WERI-Rb-1 (cell line): ENCODE measurements at regions not wholly inside any gene's neighbourhood (a gene's known extent, or its start where the extent isn't known, plus 50 kb on each side); places are given as distances from the start of the nearest gene placed in this dataset.

ENCODE experiments used
- DNase-seq: peaks from one replicate; pipeline ENCODE4 v3.0.0-alpha.2; 2020
- H3K27ac ChIP-seq: fragments of 250-450 bp; sonication (Bioruptor Pico); 2 replicates; pipeline ENCODE4 v1.5.1; 2020; ENCODE audit warnings: mild to moderate bottlenecking, moderate library complexity
- H3K27me3 ChIP-seq: fragments of 250-450 bp; sonication (Bioruptor Pico); 2 replicates; pipeline ENCODE4 v1.5.1; 2021; ENCODE audit warnings: mild to moderate bottlenecking, low read depth, moderate library complexity; ENCODE audit not compliant: insufficient read depth, severe bottlenecking
- H3K36me3 ChIP-seq: fragments of 250-450 bp; sonication (Bioruptor Pico); 2 replicates; pipeline ENCODE4 v1.5.1; 2020; ENCODE audit warnings: mild to moderate bottlenecking, moderate library complexity
- H3K4me3 ChIP-seq: 2 replicates; pipeline ENCODE4 v1.5.1; 2011; ENCODE audit warnings: low read depth, mild to moderate bottlenecking, control low read depth, low read length
- H3K9me3 ChIP-seq: fragments of 250-450 bp; sonication (Bioruptor Pico); 2 replicates; pipeline ENCODE4 v1.5.1; 2021; ENCODE audit warnings: mild to moderate bottlenecking, moderate library complexity; ENCODE audit not compliant: severe bottlenecking
- TF ChIP-seq, protein P1 (sequence below): IDR thresholded peaks from 2 replicates; pipeline ENCODE4 v1.5.1; 2011; ENCODE audit warnings: low read depth, mild to moderate bottlenecking, control low read depth, inconsistent platforms, low read length

DNA sequence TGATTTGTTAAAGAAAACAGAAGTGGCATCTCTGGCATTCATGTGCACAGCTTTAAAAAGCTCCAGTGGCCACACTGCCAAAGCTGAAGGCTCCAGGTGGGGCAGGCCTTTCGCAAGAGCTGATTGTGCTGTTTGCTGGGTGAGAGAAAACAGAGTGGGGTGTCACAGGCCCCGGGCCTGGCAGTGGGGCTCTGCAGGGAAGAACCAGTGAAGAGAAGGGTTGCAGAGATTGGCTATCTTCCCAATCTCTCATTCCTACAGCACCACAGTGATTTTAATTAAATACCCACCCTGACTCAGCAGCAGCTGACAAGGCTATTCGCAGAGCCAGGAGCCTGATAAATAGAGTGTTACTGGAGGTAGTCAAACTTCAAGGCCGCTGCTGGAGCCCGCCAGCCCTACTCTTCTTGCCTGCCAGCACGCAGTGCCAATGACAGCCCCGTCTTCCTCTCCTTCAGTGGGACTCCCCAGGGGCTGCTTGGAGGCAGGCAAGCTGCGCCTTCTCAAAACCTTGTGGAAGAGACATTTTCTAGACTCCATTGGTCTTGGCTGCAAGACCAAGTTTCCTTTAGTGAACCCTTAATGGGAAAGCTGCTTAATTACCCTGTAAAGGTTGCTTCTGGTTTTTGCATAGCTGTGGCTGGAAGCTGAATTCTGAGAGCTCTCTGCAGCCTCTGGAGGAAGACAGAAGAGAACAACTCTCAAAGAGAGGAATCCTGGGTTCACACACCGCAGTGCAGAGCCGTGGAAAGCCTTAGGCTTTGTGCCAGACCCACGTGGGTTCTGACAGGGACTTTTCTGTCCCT, 225.8 kb upstream of the SLCO3A1 start:
- Histone ChIP-seq H3K9me3 (peaks cover 2% of the 10 kb centered on the region), H3K36me3 (no peaks in the 10 kb centered on the region), H3K4me3 (no peak overlapping the region), H3K27ac (no peak overlapping the region), H3K27me3 (peaks cover 66% of the 10 kb centered on the region)
- TF ChIP-seq, protein P1, sequence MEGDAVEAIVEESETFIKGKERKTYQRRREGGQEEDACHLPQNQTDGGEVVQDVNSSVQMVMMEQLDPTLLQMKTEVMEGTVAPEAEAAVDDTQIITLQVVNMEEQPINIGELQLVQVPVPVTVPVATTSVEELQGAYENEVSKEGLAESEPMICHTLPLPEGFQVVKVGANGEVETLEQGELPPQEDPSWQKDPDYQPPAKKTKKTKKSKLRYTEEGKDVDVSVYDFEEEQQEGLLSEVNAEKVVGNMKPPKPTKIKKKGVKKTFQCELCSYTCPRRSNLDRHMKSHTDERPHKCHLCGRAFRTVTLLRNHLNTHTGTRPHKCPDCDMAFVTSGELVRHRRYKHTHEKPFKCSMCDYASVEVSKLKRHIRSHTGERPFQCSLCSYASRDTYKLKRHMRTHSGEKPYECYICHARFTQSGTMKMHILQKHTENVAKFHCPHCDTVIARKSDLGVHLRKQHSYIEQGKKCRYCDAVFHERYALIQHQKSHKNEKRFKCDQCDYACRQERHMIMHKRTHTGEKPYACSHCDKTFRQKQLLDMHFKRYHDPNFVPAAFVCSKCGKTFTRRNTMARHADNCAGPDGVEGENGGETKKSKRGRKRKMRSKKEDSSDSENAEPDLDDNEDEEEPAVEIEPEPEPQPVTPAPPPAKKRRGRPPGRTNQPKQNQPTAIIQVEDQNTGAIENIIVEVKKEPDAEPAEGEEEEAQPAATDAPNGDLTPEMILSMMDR: no peak
- DNase-seq: no peak

DNA sequence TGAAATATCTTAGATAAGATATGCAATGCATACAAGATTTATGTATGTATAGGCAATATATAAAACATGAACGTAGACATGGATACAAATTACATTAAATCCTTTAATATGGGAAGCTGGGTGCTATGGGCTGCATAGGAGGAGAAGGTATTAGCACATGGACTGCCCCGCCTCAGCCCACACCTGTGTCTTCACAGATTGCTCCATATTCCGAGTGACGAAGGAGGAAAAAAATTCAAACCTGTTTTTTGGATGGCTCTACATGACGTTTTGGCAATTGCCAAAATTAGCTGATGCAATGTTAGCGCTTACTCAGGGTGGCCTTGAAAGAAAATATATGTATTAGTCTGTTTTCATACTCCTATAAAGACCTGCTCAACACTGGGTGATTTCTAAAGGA, 223.4 kb upstream of the SLCO3A1 start:
- Histone ChIP-seq H3K4me3 (no peak overlapping the region), H3K27me3 (peaks cover 58% of the 10 kb centered on the region), H3K36me3 (no peaks in the 10 kb centered on the region), H3K9me3 (peaks cover 2% of the 10 kb centered on the region), H3K27ac (no peak overlapping the region)
- TF ChIP-seq, protein P1: no peak
- DNase-seq: no peak

DNA sequence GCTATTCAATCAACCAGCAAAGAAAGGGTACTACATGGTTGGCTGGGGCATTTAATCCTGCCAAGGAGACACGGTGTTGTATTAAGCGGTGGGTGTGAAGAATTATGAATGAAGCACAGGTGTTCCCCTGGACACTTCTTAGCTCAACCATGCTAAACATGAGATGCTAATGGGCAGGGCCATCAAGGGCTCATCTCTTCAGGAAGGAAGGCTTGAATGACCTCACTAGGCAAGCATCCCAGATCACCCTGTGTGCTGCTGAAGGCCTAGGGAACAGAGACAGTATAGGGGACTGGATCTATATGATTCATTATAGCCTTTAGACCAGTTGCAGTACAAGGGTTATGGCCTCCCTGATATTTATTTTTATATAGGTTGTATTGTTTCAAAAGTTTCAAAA, 221.3 kb upstream of the SLCO3A1 start:
- peaks cover 51% of the 10 kb centered on the region for H3K27me3 ChIP-seq
- H3K36me3 ChIP-seq: no peaks in the 10 kb centered on the region
- H3K27ac ChIP-seq: no peak overlapping the region
- H3K9me3 ChIP-seq: peaks cover 2% of the 10 kb centered on the region
- TF ChIP-seq, protein P1: no peak
- no peak for DNase-seq
- no peak overlapping the region for H3K4me3 ChIP-seq

DNA sequence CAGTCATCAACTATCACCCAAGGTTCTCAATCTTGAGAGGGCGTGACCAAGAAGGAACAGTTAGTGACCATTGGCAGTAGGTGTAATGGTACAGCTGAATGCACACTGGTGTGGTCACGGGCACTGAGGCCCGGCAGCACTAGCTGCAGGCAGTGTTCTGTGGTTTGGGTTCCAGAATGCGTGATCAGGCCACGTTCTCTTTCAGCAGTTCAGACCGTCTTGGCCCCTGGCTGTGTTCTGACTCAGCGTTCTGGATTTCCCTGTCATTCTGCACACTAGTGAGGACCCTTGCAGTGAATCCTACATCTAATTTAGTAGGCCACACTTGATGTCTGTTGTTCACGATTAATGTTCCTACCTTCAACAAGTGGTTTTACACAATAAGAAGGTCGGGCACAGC, 220.5 kb upstream of the SLCO3A1 start:
- Histone ChIP-seq H3K4me3 (no peak overlapping the region), H3K27me3 (peaks cover 52% of the 10 kb centered on the region), H3K36me3 (no peaks in the 10 kb centered on the region), H3K9me3 (peaks cover 4% of the 10 kb centered on the region), H3K27ac (no peak overlapping the region)
- no peak for DNase-seq
- TF ChIP-seq, protein P1: no peak

DNA sequence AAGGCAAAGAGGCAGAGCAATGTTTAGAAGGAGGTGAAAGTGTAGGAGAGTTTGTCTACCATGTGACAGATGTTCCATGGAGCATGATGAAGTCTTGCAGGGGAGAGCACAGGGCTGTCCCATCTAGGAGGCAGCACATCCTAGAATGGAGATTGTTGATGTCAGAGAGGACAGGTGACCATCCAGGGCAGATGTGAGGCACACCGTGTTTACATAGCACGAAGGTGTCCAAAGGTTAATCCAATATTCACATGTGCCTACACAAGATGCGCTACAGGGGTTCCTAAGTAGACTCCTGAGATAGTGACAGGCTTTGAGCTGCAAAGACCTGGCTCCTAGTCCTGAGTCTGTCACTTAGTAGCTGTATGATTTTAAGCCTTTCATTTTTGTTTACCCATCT, 219.3 kb upstream of the SLCO3A1 start:
- no peak for DNase-seq
- Histone ChIP-seq H3K27ac (no peak overlapping the region), H3K4me3 (no peak overlapping the region), H3K9me3 (peaks cover 2% of the 10 kb centered on the region), H3K27me3 (peaks cover 44% of the 10 kb centered on the region), H3K36me3 (no peaks in the 10 kb centered on the region)
- TF ChIP-seq, protein P1: no peak

DNA sequence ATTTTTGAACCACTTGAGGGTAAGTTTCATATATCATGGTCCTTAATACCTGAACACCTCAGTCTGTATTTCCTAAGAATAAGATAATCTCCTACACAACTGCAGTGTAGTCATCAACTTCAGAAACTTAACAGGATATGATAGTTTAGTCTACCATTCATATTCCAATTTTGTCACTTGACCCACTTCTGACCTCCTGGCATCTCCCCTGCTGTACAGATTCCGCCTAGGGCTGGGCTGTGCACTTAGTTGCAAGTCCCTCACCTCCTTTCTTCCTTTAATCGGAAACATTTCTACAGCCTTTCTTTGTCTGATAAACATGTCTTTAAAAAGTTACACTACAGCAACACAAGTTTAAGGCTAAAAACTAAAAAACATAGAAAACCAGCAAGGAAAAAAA, 218.4 kb upstream of the SLCO3A1 start:
- H3K4me3 ChIP-seq: no peak overlapping the region
- peaks cover 46% of the 10 kb centered on the region for H3K27me3 ChIP-seq
- no peak overlapping the region for H3K27ac ChIP-seq
- no peak for DNase-seq
- TF ChIP-seq, protein P1: no peak
- peaks cover 2% of the 10 kb centered on the region for H3K9me3 ChIP-seq
- no peaks in the 10 kb centered on the region for H3K36me3 ChIP-seq
